ENCODE measurements at regions not wholly inside any gene's neighbourhood (a gene's known extent, or its start where the extent isn't known, plus 50 kb on each side); places are given as distances from the start of the nearest gene placed in this dataset.

DNA sequence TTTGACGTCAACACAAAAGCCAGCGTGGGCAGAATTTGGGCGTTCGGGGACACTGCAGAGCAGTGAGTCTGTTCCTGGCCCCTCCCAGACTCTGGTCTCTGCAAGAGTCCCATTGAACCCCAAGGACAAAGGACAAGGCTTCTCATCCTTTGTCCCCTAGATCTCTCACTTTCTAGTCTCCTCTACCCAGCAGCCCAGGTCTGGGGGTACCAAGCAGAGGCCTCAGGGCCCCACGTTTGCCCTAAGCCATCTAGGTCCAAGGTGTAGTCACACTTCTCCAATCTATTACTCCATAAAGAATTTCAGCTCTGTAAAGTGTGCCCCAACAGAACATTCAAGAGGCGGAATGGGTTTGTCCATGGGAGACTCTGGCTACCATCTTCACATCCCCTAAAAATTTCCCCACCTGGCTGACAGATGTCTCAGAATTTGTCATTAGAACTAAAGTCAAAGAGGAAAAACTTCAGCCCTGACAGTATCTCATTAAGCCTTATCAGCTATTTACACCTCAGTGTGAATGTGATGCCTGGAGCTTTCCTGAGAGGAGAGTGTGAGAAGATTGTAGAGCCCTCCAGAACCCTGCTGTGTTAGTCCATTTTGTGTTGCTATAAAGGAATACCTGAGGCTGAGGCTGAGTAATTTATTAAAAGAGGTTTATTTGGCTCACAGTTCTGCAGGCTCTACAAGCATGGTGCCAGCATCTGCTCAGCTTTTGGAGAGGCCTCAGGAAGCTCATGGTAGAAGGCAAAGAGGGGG lies 81.4 kb upstream of the HABP2 start:
- TF ChIP-seq CTCF (IDR thresholded peaks at IDR 0.05): no peak
- TF ChIP-seq SIN3A (IDR thresholded peaks at IDR 0.05; ENCODE audit: borderline replicate concordance, insufficient read depth, low read depth, low read length): no peak
- TF ChIP-seq, protein P1, sequence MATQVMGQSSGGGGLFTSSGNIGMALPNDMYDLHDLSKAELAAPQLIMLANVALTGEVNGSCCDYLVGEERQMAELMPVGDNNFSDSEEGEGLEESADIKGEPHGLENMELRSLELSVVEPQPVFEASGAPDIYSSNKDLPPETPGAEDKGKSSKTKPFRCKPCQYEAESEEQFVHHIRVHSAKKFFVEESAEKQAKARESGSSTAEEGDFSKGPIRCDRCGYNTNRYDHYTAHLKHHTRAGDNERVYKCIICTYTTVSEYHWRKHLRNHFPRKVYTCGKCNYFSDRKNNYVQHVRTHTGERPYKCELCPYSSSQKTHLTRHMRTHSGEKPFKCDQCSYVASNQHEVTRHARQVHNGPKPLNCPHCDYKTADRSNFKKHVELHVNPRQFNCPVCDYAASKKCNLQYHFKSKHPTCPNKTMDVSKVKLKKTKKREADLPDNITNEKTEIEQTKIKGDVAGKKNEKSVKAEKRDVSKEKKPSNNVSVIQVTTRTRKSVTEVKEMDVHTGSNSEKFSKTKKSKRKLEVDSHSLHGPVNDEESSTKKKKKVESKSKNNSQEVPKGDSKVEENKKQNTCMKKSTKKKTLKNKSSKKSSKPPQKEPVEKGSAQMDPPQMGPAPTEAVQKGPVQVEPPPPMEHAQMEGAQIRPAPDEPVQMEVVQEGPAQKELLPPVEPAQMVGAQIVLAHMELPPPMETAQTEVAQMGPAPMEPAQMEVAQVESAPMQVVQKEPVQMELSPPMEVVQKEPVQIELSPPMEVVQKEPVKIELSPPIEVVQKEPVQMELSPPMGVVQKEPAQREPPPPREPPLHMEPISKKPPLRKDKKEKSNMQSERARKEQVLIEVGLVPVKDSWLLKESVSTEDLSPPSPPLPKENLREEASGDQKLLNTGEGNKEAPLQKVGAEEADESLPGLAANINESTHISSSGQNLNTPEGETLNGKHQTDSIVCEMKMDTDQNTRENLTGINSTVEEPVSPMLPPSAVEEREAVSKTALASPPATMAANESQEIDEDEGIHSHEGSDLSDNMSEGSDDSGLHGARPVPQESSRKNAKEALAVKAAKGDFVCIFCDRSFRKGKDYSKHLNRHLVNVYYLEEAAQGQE (IDR thresholded peaks at IDR 0.05; ENCODE audit: insufficient read depth in 1 of 2, low read depth in 2 of 2, low read length in 1 of 2): no peak
- TF ChIP-seq POLR2AphosphoS5 (IDR thresholded peaks at IDR 0.05; ENCODE audit: low read depth, low read length): no peak
- no peak for TF ChIP-seq TCF7L2 (IDR thresholded peaks at IDR 0.05; ENCODE audit: low read depth, low read length)
